PFSK-1 (cell line): ENCODE measurements at regions not wholly inside any gene's neighbourhood (a gene's known extent, or its start where the extent isn't known, plus 50 kb on each side); places are given as distances from the start of the nearest gene placed in this dataset.

Experiments
- FOXP2 ChIP-seq: optimal IDR thresholded peaks from 2 replicates; pipeline ENCODE3; 2011; ENCODE audit warnings: borderline replicate concordance, control low read depth, inconsistent platforms; ENCODE audit not compliant: insufficient read depth; ENCODE audit errors: extremely low read length, extremely low read depth
- POLR2AphosphoS5 ChIP-seq: IDR thresholded peaks from 2 replicates; pipeline ENCODE4 v1.6.1; 2012; ENCODE audit warnings: low read depth, mild to moderate bottlenecking, control low read depth, low read length, moderate library complexity
- SIN3A ChIP-seq: IDR thresholded peaks from 2 replicates; pipeline ENCODE4 v1.6.1; 2012; ENCODE audit warnings: mild to moderate bottlenecking, low read length, moderate library complexity, borderline replicate concordance; ENCODE audit not compliant: insufficient read depth
- TF ChIP-seq, protein P1 (sequence below), 2 experiments: IDR thresholded peaks; 2 replicates each; pipeline versions ENCODE4 v1.6.1 to v1.8.0; 2011 to 2012; ENCODE audit warnings: low read depth in 2 of 2, low read length in 2 of 2, control low read depth in 1 of 2, inconsistent platforms in 1 of 2, mild to moderate bottlenecking in 1 of 2, moderate library complexity in 1 of 2; ENCODE audit not compliant: insufficient read depth in 1 of 2

DNA sequence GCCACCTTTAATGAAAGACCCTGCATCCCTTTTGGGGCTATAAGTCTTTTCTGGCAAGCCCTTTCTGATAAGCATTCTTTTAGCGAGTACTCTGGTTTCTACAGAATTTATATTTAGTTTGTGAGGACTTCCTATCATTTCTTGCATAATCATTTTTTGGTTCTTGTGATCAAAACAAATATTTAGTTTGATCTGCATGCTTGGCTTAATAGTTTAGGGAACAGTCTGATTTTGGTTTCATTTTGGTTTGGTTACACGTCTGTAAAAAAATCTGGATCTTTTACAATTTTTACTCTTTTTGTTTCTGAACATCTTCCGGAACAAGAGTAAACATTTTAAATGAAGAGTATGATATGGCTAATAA lies 1074.4 kb downstream of the CDH9 start:
- TF ChIP-seq POLR2AphosphoS5 (no peak), SIN3A (no peak), FOXP2 (no peak)
- TF ChIP-seq, protein P1, sequence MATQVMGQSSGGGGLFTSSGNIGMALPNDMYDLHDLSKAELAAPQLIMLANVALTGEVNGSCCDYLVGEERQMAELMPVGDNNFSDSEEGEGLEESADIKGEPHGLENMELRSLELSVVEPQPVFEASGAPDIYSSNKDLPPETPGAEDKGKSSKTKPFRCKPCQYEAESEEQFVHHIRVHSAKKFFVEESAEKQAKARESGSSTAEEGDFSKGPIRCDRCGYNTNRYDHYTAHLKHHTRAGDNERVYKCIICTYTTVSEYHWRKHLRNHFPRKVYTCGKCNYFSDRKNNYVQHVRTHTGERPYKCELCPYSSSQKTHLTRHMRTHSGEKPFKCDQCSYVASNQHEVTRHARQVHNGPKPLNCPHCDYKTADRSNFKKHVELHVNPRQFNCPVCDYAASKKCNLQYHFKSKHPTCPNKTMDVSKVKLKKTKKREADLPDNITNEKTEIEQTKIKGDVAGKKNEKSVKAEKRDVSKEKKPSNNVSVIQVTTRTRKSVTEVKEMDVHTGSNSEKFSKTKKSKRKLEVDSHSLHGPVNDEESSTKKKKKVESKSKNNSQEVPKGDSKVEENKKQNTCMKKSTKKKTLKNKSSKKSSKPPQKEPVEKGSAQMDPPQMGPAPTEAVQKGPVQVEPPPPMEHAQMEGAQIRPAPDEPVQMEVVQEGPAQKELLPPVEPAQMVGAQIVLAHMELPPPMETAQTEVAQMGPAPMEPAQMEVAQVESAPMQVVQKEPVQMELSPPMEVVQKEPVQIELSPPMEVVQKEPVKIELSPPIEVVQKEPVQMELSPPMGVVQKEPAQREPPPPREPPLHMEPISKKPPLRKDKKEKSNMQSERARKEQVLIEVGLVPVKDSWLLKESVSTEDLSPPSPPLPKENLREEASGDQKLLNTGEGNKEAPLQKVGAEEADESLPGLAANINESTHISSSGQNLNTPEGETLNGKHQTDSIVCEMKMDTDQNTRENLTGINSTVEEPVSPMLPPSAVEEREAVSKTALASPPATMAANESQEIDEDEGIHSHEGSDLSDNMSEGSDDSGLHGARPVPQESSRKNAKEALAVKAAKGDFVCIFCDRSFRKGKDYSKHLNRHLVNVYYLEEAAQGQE (IDR thresholded peaks at IDR 0.05; ENCODE audit: insufficient read depth in 1 of 2, low read depth in 2 of 2, low read length in 2 of 2): no peak
